HG03064 (cell line): ENCODE measurements at regions not wholly inside any gene's neighbourhood (a gene's known extent, or its start where the extent isn't known, plus 50 kb on each side); places are given as distances from the start of the nearest gene placed in this dataset.

Experiments used
- ATAC-seq: cut with Tn5 transposase; IDR thresholded peaks from one replicate; pipeline ENCODE4 v1.9.1; 2021; ENCODE audit warnings: low read depth; ENCODE audit not compliant: unreplicated experiment

GRCh38 chr7:114853189-114853588, 68.7 kb upstream of the MDFIC start:
- ATAC-seq = no peak

- no peak for ATAC-seq
Observed at GRCh38 chr7:114854369-114854768, 67.5 kb upstream of the MDFIC start.

- ATAC-seq = no peak
Observed at GRCh38 chr7:114856625-114857024, 65.3 kb upstream of the MDFIC start.

- no peak for ATAC-seq
Observed at GRCh38 chr7:114857605-114858004, 64.3 kb upstream of the MDFIC start.

GRCh38 chr7:114859477-114859876, 62.4 kb upstream of the MDFIC start:
- no peak for ATAC-seq

GRCh38 chr7:114860206-114860605, 61.7 kb upstream of the MDFIC start:
- ATAC-seq = no peak

GRCh38 chr7:114862406-114862805, 59.5 kb upstream of the MDFIC start:
- no peak for ATAC-seq

GRCh38 chr7:114864278-114864677, 57.6 kb upstream of the MDFIC start:
- ATAC-seq = no peak

- peak; percentile 95 for ATAC-seq
Observed at GRCh38 chr7:114865564-114865963, 56.3 kb upstream of the MDFIC start.
